ENCODE measurements at regions not wholly inside any gene's neighbourhood (a gene's known extent, or its start where the extent isn't known, plus 50 kb on each side); places are given as distances from the start of the nearest gene placed in this dataset.

DNA sequence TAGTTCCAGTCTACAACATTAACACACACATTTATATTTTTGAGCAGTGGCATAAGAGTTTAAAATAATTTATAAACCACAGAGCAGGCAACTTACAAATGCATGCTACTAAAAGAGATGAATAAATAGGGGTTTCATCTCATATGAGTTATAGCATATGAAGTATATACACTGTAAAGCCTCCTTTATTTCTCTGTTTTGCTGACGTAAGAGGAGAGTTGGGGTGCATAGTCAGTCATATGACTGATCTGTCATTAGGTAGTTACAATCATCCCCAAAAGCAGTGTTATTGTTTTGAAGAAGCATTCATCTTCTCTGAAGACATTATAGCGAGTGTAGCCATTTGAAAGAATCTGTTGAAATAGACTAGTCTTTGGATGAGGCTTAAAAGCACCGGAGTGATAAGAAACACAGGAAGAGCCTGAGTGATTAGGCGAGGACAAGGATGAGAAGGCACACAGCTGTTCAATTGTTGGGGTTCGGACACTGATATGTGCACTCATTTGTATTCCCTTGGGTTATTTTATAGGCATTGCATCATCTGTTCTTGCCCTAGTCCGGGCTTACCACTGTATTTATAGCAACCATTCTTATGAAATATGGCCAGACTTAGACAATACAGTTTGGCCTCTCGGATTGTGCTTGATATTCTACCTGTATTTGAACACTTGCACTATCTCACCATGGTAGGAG, 325.7 kb downstream of the SAMD5 start:
- DNase-seq (ENCODE audit: extremely low spot score), result no peak
- ChIA-PET CTCF (interaction anchor here (1.0 kb wide), 1 partner anchor 10 kb away, joined by 3 read pairs; no protein-coding TSS in a partner anchor), POLR2A (no interaction called here)
- TF ChIP-seq, protein P1, sequence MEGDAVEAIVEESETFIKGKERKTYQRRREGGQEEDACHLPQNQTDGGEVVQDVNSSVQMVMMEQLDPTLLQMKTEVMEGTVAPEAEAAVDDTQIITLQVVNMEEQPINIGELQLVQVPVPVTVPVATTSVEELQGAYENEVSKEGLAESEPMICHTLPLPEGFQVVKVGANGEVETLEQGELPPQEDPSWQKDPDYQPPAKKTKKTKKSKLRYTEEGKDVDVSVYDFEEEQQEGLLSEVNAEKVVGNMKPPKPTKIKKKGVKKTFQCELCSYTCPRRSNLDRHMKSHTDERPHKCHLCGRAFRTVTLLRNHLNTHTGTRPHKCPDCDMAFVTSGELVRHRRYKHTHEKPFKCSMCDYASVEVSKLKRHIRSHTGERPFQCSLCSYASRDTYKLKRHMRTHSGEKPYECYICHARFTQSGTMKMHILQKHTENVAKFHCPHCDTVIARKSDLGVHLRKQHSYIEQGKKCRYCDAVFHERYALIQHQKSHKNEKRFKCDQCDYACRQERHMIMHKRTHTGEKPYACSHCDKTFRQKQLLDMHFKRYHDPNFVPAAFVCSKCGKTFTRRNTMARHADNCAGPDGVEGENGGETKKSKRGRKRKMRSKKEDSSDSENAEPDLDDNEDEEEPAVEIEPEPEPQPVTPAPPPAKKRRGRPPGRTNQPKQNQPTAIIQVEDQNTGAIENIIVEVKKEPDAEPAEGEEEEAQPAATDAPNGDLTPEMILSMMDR (IDR thresholded peaks at IDR 0.05; ENCODE audit: control extremely low read depth, extremely low read depth, low read depth, missing control alignments), result no peak

DNA sequence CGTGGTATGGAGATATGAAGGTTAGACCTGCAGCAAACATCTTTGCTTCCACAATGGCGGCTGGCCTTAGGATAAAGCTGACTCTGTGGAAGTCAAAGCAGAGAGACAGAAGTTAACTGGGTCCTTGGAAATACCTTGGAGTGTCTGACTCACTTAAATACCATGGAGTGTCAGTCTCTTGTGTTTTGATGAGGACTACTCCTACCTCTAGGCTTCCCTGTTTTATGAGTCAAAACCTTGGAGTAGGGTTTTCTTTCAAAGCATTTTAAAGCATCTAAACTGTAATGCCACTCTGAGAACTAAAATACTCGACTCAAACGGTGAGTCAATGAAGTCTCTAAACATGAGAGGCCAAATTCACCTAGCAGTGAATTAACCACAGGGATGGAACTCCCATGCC, 329.1 kb downstream of the SAMD5 start:
- POLR2A ChIA-PET, result no interaction called here
- TF ChIP-seq, protein P1 (IDR thresholded peaks at IDR 0.05; ENCODE audit: control extremely low read depth, extremely low read depth, low read depth, missing control alignments), result no peak
- no peak for DNase-seq (ENCODE audit: extremely low spot score)
- CTCF ChIA-PET, result no interaction called here

DNA sequence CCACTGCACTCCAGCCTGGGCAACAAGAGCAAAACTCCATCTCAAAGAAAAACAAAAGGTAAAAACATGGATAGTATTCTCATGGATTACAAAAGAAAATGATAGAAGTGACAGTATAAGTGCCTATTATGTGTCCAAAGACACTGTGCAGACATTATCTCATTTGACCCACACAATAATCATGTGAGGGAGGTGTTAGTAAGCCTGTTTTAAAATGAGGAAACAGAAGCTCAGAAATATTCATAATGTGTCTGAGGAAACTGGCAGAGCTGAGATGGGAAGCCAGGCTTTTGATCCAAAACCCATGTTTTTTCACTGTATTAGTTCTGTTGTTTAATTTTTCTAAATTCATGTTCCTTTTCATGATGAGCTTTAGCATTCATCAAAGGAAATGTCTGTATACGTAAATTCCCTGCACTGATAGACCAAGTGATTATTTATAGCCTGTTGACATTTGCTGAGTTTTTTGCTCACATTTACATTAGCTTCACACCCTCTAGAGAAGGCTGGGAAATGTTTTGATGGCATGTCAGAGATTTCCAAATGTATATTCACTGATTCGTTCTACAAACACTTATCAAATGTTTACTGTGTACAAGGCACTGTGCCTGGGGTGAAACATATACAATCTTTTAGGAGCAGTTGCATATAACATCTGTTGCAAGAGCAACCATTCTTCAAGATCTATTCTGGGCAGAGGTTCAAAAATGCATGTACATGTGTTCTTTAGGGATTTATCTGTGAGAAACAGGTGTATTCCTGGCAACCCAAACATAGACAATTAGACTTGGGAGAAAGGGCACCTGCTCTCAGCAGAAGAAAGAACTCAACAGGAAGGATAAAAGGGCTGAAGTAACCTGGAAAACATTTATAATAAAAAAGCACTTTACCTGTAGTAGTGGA, 331.5 kb downstream of the SAMD5 start:
- CTCF ChIA-PET, result interaction anchor here (1.2 kb wide), 1 partner anchor 11 kb away, joined by 3 read pairs; no protein-coding TSS in a partner anchor
- no peak for DNase-seq (ENCODE audit: extremely low spot score)
- POLR2A ChIA-PET, result no interaction called here
- TF ChIP-seq, protein P1 (IDR thresholded peaks at IDR 0.05; ENCODE audit: control extremely low read depth, extremely low read depth, low read depth, missing control alignments), result no peak

DNA sequence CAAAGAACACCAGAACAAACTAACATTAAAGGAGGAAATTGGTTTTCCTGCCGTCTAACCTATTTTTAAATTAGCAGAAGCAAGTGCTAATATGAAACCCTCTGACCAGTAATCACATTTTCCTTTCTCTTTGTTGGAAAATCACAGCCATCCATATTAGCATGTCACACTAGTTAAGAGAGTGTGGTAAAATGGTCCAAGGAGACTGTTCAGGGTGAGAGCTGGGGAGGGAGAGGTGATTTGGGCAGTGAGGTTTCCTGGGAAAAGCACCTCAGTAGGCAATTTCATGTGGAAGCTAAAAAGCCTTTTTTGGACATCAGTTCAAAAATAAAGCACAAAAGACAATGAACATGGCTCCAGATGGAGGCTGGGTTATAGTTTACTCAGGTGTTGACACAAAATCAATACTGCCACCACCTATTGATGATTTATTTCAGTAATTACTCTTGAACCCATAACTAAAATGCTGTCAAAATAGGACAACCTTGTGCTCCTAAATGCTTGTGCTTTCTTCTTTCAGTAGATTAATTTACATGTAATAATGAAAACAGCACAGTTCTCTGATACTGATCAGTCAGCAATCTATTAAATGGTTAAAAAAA, 333.2 kb downstream of the SAMD5 start:
- POLR2A ChIA-PET, result no interaction called here
- TF ChIP-seq, protein P1 (IDR thresholded peaks at IDR 0.05; ENCODE audit: control extremely low read depth, extremely low read depth, low read depth, missing control alignments), result no peak
- DNase-seq (ENCODE audit: extremely low spot score), result no peak
- CTCF ChIA-PET, result interaction anchor here (1.3 kb wide), 1 partner anchor 13 kb away, joined by 3 read pairs; no protein-coding TSS in a partner anchor

DNA sequence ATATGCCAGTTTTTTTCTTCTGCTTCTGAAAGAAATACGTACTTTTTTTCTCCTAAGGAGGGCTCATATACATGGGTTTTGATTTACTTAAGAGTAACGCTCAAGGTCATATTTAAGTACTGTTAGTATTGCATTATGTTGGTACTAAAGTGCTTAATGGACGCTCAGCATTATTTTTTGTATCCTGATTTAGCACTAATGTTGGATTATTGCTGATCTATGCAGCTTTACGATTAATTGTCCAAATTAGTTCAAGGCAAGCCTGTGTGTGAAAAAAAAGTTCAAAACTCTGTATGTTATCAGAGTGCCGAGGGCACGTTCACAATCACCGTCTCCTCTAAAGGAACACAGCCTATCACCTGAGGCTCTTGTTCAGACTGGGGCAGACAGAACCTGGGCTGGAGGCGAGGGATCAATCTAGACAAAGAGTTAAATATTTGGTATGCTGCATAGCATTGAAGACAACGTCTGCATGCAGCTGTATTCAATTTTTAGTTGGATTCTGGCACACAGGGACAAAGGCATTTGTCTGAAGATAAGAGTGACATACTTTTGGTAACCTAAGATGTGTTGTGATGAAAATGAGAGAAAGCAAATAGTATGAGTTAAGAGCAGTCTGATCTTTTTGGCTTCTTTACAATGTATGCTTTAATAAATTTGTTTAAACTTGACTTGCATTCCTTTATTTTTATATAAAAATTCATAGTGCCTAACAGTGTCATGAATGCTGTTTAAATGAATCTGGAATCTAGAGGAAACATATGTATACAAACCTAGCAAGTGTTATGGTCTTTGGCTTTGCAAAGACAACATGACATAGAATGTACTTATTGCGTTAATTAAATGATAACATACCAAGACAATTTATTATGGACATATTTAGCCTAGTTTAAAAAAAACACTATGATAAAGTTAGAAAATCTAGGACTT, 341.2 kb downstream of the SAMD5 start:
- CTCF ChIA-PET, result no interaction called here
- POLR2A ChIA-PET, result no interaction called here
- no peak for DNase-seq (ENCODE audit: extremely low spot score)
- TF ChIP-seq, protein P1 (IDR thresholded peaks at IDR 0.05; ENCODE audit: control extremely low read depth, extremely low read depth, low read depth, missing control alignments), result no peak

Measured in GM10248 (cell line).